ENCODE measurements at regions not wholly inside any gene's neighbourhood (a gene's known extent, or its start where the extent isn't known, plus 50 kb on each side); places are given as distances from the start of the nearest gene placed in this dataset.

GRCh38 chr2:49236316-49236715 lies 82.0 kb upstream of the FSHR start:
- Mint-ChIP-seq H3K4me3 (no peak overlapping the region), H3K4me1 (no peaks in the 10 kb centered on the region), H3K9me3 (peaks cover 9% of the 10 kb centered on the region), H3K36me3 (ENCODE audit: low read depth) (no peaks in the 10 kb centered on the region), H3K27me3 (ENCODE audit: low read depth) (no peaks in the 10 kb centered on the region), H3K27ac (no peak overlapping the region)
- no peak for TF ChIP-seq CTCF (IDR thresholded peaks at IDR 0.05; ENCODE audit: unreplicated experiment in 3 of 3)

GRCh38 chr2:49226360-49226759 lies 72.0 kb upstream of the FSHR start:
- Mint-ChIP-seq H3K9me3 (peaks cover 6% of the 10 kb centered on the region), H3K27me3 (ENCODE audit: low read depth) (no peaks in the 10 kb centered on the region), H3K4me1 (peaks cover 7% of the 10 kb centered on the region), H3K36me3 (ENCODE audit: low read depth) (no peaks in the 10 kb centered on the region), H3K4me3 (no peak overlapping the region), H3K27ac (no peak overlapping the region)
- TF ChIP-seq CTCF (IDR thresholded peaks at IDR 0.05; ENCODE audit: unreplicated experiment in 3 of 3) = no peak

GRCh38 chr2:49225126-49225525 lies 70.8 kb upstream of the FSHR start:
- H3K27me3 Mint-ChIP-seq (ENCODE audit: low read depth) = no peaks in the 10 kb centered on the region
- H3K9me3 Mint-ChIP-seq = no peaks in the 10 kb centered on the region
- no peak for TF ChIP-seq CTCF (IDR thresholded peaks at IDR 0.05; ENCODE audit: unreplicated experiment in 3 of 3)
- peaks cover 7% of the 10 kb centered on the region for H3K4me1 Mint-ChIP-seq
- H3K27ac Mint-ChIP-seq = peak overlapping the region in 1 of 3 experiments; percentile 5
- no peaks in the 10 kb centered on the region for H3K36me3 Mint-ChIP-seq (ENCODE audit: low read depth)
- no peak overlapping the region for H3K4me3 Mint-ChIP-seq

- H3K27me3 Mint-ChIP-seq (ENCODE audit: low read depth) = no peaks in the 10 kb centered on the region
- no peaks in the 10 kb centered on the region for H3K9me3 Mint-ChIP-seq
- peak overlapping the region in 2 of 3 experiments; percentile 5 to 33 for H3K27ac Mint-ChIP-seq
- H3K36me3 Mint-ChIP-seq (ENCODE audit: low read depth) = no peaks in the 10 kb centered on the region
- no peak overlapping the region for H3K4me3 Mint-ChIP-seq
- peaks cover 7% of the 10 kb centered on the region for H3K4me1 Mint-ChIP-seq
- TF ChIP-seq CTCF (IDR thresholded peaks at IDR 0.05; ENCODE audit: unreplicated experiment in 3 of 3) = no peak
Observed at GRCh38 chr2:49224426-49225010, 70.2 kb upstream of the FSHR start.

- H3K36me3 Mint-ChIP-seq (ENCODE audit: low read depth) = no peaks in the 10 kb centered on the region
- H3K4me3 Mint-ChIP-seq = no peak overlapping the region
- H3K9me3 Mint-ChIP-seq = no peaks in the 10 kb centered on the region
- H3K4me1 Mint-ChIP-seq = peaks cover 7% of the 10 kb centered on the region
- no peak overlapping the region for H3K27ac Mint-ChIP-seq
- TF ChIP-seq CTCF (IDR thresholded peaks at IDR 0.05; ENCODE audit: unreplicated experiment in 3 of 3) = no peak
- peaks cover 6% of the 10 kb centered on the region for H3K27me3 Mint-ChIP-seq (ENCODE audit: low read depth)
Observed at GRCh38 chr2:49222975-49223528, 68.7 kb upstream of the FSHR start.

GRCh38 chr2:49219741-49220140 lies 65.4 kb upstream of the FSHR start:
- Mint-ChIP-seq H3K36me3 (ENCODE audit: low read depth) (no peaks in the 10 kb centered on the region), H3K4me3 (no peak overlapping the region), H3K27me3 (ENCODE audit: low read depth) (peaks cover 6% of the 10 kb centered on the region), H3K4me1 (no peaks in the 10 kb centered on the region), H3K27ac (no peak overlapping the region), H3K9me3 (no peaks in the 10 kb centered on the region)
- no peak for TF ChIP-seq CTCF (IDR thresholded peaks at IDR 0.05; ENCODE audit: unreplicated experiment in 3 of 3)
